Stimulated activated naive CD4-positive, alpha-beta T cell (primary cell): ENCODE measurements at regions not wholly inside any gene's neighbourhood (a gene's known extent, or its start where the extent isn't known, plus 50 kb on each side); places are given as distances from the start of the nearest gene placed in this dataset.

ENCODE experiments used
- DNase-seq, 6 experiments: peaks; one replicate each; lab custom pipeline; 2025; lab: John Stamatoyannopoulos, UW

- no peak for DNase-seq
Measured at GRCh38 chr7:135731-136645, 56.4 kb upstream of the FAM20C start.

GRCh38 chr7:137094-137891 is 55.1 kb upstream of the FAM20C start:
- no peak for DNase-seq

GRCh38 chr7:139131-139530 is 53.2 kb upstream of the FAM20C start:
- no peak for DNase-seq

GRCh38 chr7:139561-140243 is 52.7 kb upstream of the FAM20C start:
- DNase-seq = no peak

GRCh38 chr7:140996-141395 is 51.4 kb upstream of the FAM20C start:
- DNase-seq = no peak

- DNase-seq = no peak
Measured at GRCh38 chr7:142248-142941, 50.0 kb upstream of the FAM20C start.
